ENCODE measurements at regions not wholly inside any gene's neighbourhood (a gene's known extent, or its start where the extent isn't known, plus 50 kb on each side); places are given as distances from the start of the nearest gene placed in this dataset.
"Not testable (repeated sequence)": the region's sequence is repeated elsewhere in the genome, so short reads cannot be mapped to it uniquely, and the experiment has no call there.

DNA sequence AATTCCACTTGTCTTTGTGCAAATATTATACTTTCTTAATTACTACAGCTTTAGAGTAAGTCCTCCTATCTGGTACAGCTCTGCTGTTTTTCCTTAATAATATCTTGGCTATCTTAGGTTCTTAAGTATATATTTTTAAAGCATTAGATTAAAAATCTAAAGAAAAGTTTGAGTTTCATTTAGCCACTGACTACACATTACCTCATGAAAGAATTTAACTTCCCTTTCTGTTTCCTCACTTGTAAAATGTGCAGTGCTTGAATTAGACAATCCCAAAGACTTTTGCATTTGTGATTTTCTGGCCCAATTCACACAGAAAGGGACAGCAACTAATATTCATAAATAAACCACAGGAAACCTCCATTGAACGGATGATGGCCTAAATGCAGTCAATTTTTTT lies 126.4 kb upstream of the SAMSN1 start:
- H3K27ac Mint-ChIP-seq, result no peak overlapping the region
- TF ChIP-seq, protein P1, sequence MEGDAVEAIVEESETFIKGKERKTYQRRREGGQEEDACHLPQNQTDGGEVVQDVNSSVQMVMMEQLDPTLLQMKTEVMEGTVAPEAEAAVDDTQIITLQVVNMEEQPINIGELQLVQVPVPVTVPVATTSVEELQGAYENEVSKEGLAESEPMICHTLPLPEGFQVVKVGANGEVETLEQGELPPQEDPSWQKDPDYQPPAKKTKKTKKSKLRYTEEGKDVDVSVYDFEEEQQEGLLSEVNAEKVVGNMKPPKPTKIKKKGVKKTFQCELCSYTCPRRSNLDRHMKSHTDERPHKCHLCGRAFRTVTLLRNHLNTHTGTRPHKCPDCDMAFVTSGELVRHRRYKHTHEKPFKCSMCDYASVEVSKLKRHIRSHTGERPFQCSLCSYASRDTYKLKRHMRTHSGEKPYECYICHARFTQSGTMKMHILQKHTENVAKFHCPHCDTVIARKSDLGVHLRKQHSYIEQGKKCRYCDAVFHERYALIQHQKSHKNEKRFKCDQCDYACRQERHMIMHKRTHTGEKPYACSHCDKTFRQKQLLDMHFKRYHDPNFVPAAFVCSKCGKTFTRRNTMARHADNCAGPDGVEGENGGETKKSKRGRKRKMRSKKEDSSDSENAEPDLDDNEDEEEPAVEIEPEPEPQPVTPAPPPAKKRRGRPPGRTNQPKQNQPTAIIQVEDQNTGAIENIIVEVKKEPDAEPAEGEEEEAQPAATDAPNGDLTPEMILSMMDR (IDR thresholded peaks at IDR 0.05), result no peak
- ChIA-PET POLR2A (no interaction called here), CTCF (no interaction called here)
- Histone ChIP-seq H3K27ac (ENCODE audit: low read depth in 1 of 2, low read length in 2 of 2) (no peak overlapping the region), H3K4me3 (ENCODE audit: low read length) (no peak overlapping the region), H3K36me3 (ENCODE audit: insufficient read depth, low read length) (no peaks in the 10 kb centered on the region), H3K9me3 (ENCODE audit: control insufficient read depth in 1 of 2, insufficient read depth in 1 of 2, low read length in 2 of 2) (no peaks in the 10 kb centered on the region), H3K4me1 (ENCODE audit: insufficient read depth, low read length) (peaks cover 15% of the 10 kb centered on the region), H3K27me3 (ENCODE audit: control insufficient read depth in 1 of 2, insufficient read depth in 2 of 2, low read length in 2 of 2) (no peaks in the 10 kb centered on the region)
- no peak for DNase-seq
- intact Hi-C loops (cut with DNase I, micrococcal nuclease), result loop anchor here in 1 of 2 experiments (10.0 kb wide), 1 partner anchor 1052 kb away; the partner anchor contains the start of gene USP25
- no peak overlapping the region for H3K4me3 Mint-ChIP-seq
- no peaks in the 10 kb centered on the region for H3K27me3 Mint-ChIP-seq
- H3K9me3 Mint-ChIP-seq, result peaks cover 2% of the 10 kb centered on the region
- H3K36me3 Mint-ChIP-seq (ENCODE audit: low read depth), result no peaks in the 10 kb centered on the region
- no peak for ATAC-seq (ENCODE audit: poor library complexity)
- peaks cover 38% of the 10 kb centered on the region for H3K4me1 Mint-ChIP-seq (ENCODE audit: low read depth)

DNA sequence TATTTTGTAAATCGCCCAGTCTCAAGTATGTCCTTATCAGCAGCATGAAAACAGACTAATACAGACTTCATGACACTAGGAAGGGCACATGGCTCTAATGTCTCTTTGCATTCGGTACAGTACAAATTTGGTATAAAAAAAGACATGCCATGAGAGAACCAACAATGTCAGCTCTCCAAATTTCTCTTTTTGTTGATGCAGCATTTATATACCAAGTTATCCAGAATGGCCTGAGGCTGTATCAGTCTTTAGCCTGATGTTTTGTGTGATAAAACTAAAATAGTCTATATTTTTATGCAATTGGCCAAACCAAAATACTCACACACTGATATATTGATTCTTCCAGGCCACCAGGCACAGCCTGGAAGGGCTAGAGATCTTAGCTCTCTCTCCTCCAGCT lies 124.3 kb upstream of the SAMSN1 start:
- Histone ChIP-seq H3K4me3 (ENCODE audit: low read length) (no peak overlapping the region), H3K4me1 (ENCODE audit: insufficient read depth, low read length) (peaks cover under 1% of the 10 kb centered on the region), H3K36me3 (ENCODE audit: insufficient read depth, low read length) (no peaks in the 10 kb centered on the region), H3K9me3 (ENCODE audit: control insufficient read depth in 1 of 2, insufficient read depth in 1 of 2, low read length in 2 of 2) (no peaks in the 10 kb centered on the region), H3K27me3 (ENCODE audit: control insufficient read depth in 1 of 2, insufficient read depth in 2 of 2, low read length in 2 of 2) (no peaks in the 10 kb centered on the region), H3K27ac (ENCODE audit: low read depth in 1 of 2, low read length in 2 of 2) (no peak overlapping the region)
- ChIA-PET CTCF (interaction anchor here (0.7 kb wide), 1 partner anchor 10 kb away, joined by 3 read pairs; no protein-coding TSS in a partner anchor), POLR2A (interaction anchor here (0.8 kb wide), 1 partner anchor 19 kb away, joined by 3 read pairs; no protein-coding TSS in a partner anchor)
- H3K4me1 Mint-ChIP-seq (ENCODE audit: low read depth), result peaks cover 18% of the 10 kb centered on the region
- no peak overlapping the region for H3K4me3 Mint-ChIP-seq
- H3K36me3 Mint-ChIP-seq (ENCODE audit: low read depth), result no peaks in the 10 kb centered on the region
- no peak overlapping the region for H3K27ac Mint-ChIP-seq
- DNase-seq, result no peak
- intact Hi-C loops (cut with DNase I, micrococcal nuclease), result loop anchor here in 1 of 2 experiments (10.0 kb wide), 1 partner anchor 1054 kb away; the partner anchor contains the start of gene USP25
- peaks cover 2% of the 10 kb centered on the region for H3K9me3 Mint-ChIP-seq
- H3K27me3 Mint-ChIP-seq, result no peaks in the 10 kb centered on the region
- TF ChIP-seq, protein P1 (IDR thresholded peaks at IDR 0.05), result no peak
- no peak for ATAC-seq (ENCODE audit: poor library complexity)

DNA sequence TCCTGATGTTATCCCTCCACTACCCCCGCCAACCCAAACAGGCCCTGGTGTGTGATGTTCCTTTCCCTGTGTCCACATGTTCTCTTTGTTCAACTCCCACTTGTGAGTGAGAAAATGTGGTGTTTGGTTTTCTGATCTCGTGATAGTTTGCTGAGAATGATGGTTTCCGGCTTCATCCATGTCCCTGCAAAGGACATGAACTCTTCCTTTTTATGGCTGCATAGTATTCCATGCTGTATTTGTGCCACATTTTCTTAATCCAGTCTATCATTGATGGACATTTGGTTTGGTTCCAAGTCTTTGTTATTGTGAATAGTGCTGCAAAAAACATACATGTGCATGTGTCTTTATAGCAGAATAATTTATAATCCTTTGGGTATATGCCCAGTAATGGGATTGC lies 123.0 kb upstream of the SAMSN1 start:
- H3K4me1 Mint-ChIP-seq (ENCODE audit: low read depth), result peaks cover 10% of the 10 kb centered on the region
- H3K4me3 ChIP-seq (ENCODE audit: low read length); H3K9me3 Mint-ChIP-seq; H3K27me3 ChIP-seq (ENCODE audit: control insufficient read depth in 1 of 2, insufficient read depth in 2 of 2, low read length in 2 of 2); H3K9me3 ChIP-seq (ENCODE audit: control insufficient read depth in 1 of 2, insufficient read depth in 1 of 2, low read length in 2 of 2); DNase-seq; H3K27ac ChIP-seq (ENCODE audit: low read depth in 1 of 2, low read length in 2 of 2); H3K27me3 Mint-ChIP-seq; H3K27ac Mint-ChIP-seq; H3K4me3 Mint-ChIP-seq; ATAC-seq (ENCODE audit: poor library complexity); CTCF ChIA-PET; H3K36me3 ChIP-seq (ENCODE audit: insufficient read depth, low read length); H3K4me1 ChIP-seq (ENCODE audit: insufficient read depth, low read length); POLR2A ChIA-PET; H3K36me3 Mint-ChIP-seq (ENCODE audit: low read depth): not testable (repeated sequence)
- intact Hi-C loops (cut with DNase I, micrococcal nuclease), result loop anchor here in 1 of 2 experiments (10.0 kb wide), 1 partner anchor 836 kb away; no protein-coding TSS in a partner anchor
